ENCODE measurements at regions not wholly inside any gene's neighbourhood (a gene's known extent, or its start where the extent isn't known, plus 50 kb on each side); places are given as distances from the start of the nearest gene placed in this dataset.

DNA sequence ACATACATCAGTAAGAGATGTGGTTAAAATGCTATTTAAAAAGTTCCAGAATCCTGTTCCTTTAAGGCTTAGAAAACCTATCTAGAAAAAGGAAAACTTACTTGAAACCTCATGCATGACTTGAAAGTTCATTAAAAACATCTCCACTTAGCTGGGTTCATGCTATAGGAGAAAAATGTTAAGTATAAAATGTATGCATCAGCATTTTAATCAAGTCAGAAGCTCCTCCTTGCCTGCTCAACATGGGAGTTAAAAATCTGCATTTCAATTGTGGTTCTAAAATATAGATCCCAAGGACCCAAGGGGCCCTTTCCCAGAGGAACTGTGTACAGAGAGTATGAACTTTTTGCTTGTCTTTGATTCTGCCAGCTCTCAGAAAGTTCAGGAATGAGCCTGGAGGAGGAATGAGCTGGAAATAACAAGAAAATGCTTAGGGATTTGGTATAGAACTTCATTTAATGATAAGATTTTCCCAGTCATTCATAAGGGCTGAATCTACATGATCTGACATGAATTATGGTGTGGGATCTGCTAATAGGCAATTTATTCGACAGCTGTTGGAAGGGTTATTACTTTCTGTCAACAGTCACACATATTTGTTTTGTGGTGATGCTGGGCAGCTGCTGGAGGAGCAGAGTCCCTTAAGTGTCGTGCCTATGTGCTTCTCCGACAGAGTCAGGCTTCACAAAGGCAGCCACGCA, 85.6 kb upstream of the MTPN start:
- TF ChIP-seq, protein P1, sequence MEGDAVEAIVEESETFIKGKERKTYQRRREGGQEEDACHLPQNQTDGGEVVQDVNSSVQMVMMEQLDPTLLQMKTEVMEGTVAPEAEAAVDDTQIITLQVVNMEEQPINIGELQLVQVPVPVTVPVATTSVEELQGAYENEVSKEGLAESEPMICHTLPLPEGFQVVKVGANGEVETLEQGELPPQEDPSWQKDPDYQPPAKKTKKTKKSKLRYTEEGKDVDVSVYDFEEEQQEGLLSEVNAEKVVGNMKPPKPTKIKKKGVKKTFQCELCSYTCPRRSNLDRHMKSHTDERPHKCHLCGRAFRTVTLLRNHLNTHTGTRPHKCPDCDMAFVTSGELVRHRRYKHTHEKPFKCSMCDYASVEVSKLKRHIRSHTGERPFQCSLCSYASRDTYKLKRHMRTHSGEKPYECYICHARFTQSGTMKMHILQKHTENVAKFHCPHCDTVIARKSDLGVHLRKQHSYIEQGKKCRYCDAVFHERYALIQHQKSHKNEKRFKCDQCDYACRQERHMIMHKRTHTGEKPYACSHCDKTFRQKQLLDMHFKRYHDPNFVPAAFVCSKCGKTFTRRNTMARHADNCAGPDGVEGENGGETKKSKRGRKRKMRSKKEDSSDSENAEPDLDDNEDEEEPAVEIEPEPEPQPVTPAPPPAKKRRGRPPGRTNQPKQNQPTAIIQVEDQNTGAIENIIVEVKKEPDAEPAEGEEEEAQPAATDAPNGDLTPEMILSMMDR (IDR thresholded peaks at IDR 0.05; ENCODE audit: extremely low read depth, insufficient read depth, missing control alignments): no peak
- in situ Hi-C loops (cut with MboI; ENCODE audit: low pct_unique_long_range_greater_than_20kb, low sequenced_read_pairs, unreplicated experiment): no loop called here
- no peak for DNase-seq (ENCODE audit: low spot score)

DNA sequence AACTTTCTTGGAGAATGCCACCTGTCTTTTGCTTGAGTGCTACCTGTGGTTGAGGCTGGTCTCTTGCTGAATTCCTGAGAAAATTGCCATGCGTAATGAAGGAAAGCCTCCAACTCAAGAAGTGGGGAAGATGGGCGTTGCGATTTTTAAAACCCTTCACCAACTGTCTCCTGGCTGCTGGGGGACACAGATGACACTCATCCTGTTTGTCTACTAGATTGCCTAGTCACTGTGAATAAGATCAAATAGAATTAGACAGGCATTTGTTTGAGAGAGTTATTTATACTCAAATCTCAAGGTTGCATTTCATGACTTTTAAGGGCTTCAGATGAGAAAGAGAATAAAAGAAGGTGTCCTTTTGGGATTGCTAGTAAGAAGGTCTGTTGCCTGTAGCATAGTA, 84.3 kb upstream of the MTPN start:
- in situ Hi-C loops (cut with MboI; ENCODE audit: low pct_unique_long_range_greater_than_20kb, low sequenced_read_pairs, unreplicated experiment): no loop called here
- DNase-seq (ENCODE audit: low spot score): no peak
- TF ChIP-seq, protein P1 (IDR thresholded peaks at IDR 0.05; ENCODE audit: extremely low read depth, insufficient read depth, missing control alignments): no peak

DNA sequence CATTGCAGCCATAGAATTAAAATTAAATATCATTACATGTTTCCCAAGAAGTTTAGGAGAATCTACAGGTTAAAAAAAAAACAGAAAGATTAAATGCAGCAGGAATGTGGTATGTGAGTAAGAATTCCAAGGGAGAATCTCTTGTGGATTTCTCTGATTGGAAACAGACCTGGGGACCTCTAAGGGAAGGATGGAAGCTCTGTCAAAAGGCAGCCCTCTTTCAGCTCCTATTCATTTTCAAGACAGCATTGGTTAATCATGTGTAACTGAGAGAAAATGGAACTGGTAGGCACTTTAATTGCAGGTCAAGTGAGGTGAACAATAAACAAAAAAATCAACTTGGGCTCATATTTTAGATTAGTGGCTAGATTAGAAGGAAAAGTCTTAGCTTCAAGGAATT, 81.4 kb upstream of the MTPN start:
- DNase-seq (ENCODE audit: low spot score): no peak
- TF ChIP-seq, protein P1 (IDR thresholded peaks at IDR 0.05; ENCODE audit: extremely low read depth, insufficient read depth, missing control alignments): no peak
- in situ Hi-C loops (cut with MboI; ENCODE audit: low pct_unique_long_range_greater_than_20kb, low sequenced_read_pairs, unreplicated experiment): no loop called here

DNA sequence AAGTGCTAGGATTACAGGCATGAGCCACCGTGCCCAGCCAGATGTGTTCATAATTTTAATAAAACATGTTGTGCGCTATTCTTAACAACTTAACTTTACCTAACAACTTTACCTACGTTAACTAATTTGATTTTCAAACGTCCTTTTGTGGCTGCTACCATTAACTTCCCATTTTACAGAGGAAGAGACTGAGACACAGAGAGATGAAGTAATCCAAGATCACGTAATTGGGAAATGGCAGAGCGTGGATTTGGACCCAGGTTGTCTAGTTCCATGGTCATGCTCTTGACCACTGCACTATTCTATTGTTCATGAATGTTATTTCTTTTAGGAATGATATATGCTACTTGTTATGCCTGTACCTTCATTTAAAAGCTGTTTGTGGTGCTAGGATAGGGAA, 80.3 kb upstream of the MTPN start:
- in situ Hi-C loops (cut with MboI; ENCODE audit: low pct_unique_long_range_greater_than_20kb, low sequenced_read_pairs, unreplicated experiment): no loop called here
- DNase-seq (ENCODE audit: low spot score): no peak
- TF ChIP-seq, protein P1 (IDR thresholded peaks at IDR 0.05; ENCODE audit: extremely low read depth, insufficient read depth, missing control alignments): no peak

DNA sequence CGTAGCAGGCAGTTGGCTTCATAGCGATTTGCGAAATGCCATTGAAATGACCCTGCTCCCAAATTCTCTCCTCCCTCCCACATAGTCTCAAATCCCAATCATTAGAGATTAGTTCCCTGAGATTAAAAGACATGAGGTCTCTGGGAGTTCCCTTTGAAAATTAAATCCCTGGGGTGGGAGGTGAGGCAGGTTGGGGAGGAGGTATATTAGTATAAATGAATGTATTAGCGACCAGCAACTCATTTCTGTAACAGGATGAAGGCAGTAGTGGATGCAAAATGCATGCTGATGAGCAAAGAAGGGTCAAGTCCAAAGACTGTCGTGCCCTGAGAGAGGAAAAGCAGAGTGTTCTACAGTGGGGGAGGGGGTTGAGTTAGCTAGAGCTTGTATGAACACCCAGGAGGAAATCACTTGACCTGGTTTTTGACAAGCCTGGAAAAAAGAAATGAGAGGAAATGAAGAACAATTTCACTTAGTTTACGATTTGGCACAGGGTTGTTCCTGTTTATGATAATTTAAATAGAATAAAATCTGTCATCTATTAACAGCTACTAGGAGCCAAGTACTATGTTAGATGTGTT, 79.6 kb upstream of the MTPN start:
- no peak for DNase-seq (ENCODE audit: low spot score)
- in situ Hi-C loops (cut with MboI; ENCODE audit: low pct_unique_long_range_greater_than_20kb, low sequenced_read_pairs, unreplicated experiment): no loop called here
- TF ChIP-seq, protein P1 (IDR thresholded peaks at IDR 0.05; ENCODE audit: extremely low read depth, insufficient read depth, missing control alignments): no peak

DNA sequence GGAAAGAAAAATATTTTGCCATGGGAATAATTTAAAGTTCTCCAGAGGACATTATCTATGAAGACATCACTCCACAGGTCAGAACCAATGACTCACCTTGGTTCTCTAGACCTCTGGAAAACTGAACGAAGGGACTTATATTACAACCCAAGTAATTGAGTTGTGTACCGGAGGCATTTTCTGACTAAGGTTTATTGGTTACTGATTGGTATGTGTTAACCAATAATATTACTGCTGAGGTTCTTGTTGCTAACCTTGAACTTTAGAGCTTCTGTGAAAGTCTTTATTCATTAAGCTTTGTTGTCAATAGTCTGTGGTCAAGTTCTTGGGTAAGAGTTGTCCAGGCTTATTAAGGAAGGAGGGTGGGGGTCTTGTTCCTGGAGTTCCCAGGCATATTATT, 78.1 kb upstream of the MTPN start:
- no peak for DNase-seq (ENCODE audit: low spot score)
- in situ Hi-C loops (cut with MboI; ENCODE audit: low pct_unique_long_range_greater_than_20kb, low sequenced_read_pairs, unreplicated experiment): no loop called here
- TF ChIP-seq, protein P1 (IDR thresholded peaks at IDR 0.05; ENCODE audit: extremely low read depth, insufficient read depth, missing control alignments): no peak

Data from GM13977 (cell line).